ENCODE measurements at regions not wholly inside any gene's neighbourhood (a gene's known extent, or its start where the extent isn't known, plus 50 kb on each side); places are given as distances from the start of the nearest gene placed in this dataset.

DNA sequence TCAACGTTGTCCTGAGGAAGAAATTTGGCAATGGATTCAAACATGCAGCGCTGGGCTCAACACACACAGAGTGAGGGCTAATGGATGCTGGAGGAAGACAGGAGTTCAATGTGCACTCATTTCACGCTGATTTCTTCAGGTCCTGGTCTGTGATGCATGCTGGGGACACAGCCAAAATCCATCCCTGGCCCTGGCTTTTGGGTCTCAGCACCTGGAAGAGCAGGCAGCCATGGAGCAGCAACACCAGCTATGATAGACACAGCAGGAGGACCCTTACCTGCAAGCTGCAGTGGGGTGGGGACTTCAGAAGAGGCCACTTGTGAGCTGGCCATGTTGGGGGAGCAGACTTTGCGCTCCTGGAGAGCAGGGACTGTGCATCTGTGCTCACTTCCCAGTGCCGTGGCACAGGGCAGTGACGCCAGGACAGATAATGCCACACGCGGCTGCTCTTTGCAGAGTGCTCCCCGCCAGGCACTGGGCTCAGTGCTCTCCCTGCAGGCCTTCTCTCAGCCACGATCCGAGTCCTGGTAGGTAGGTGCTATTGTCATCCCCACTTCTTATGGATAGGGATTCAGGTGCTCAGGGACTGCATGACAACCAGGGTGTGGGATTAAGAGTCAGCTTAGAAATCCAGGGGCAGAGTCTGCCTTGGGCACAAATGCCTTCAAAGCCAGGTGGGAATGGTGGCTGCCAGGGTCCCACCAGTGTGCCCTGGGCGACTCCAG lies 138.8 kb upstream of the UNC5B start:
- DNase-seq = no peak

DNA sequence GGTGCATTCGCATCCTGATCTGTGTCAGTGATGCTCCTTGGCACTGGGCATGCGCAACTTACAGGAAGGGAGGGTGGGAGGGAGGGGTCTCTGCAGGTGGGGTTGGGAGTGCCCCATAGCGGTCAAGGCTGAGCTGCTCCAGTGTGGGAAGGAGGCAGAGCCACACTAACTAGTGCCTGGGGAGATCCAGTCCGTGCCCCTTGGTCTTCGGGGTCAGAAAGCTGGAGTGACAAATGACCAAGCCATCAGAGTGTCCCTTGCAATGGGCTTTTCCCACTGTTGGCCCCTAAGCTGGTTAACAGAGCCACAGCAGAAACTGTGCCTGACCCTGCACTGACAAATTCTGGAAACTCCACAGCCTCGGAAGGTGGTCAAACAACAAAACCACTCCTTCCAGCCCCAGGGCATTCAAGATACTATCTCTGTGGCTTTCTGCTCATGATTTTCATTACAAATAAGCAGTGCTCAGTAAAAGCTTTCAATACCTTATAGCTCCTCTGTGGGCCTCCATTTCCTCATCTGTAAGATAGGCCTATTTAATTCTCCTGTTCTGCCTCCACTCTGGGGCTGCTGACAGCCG lies 138.1 kb upstream of the UNC5B start:
- DNase-seq = no peak

DNA sequence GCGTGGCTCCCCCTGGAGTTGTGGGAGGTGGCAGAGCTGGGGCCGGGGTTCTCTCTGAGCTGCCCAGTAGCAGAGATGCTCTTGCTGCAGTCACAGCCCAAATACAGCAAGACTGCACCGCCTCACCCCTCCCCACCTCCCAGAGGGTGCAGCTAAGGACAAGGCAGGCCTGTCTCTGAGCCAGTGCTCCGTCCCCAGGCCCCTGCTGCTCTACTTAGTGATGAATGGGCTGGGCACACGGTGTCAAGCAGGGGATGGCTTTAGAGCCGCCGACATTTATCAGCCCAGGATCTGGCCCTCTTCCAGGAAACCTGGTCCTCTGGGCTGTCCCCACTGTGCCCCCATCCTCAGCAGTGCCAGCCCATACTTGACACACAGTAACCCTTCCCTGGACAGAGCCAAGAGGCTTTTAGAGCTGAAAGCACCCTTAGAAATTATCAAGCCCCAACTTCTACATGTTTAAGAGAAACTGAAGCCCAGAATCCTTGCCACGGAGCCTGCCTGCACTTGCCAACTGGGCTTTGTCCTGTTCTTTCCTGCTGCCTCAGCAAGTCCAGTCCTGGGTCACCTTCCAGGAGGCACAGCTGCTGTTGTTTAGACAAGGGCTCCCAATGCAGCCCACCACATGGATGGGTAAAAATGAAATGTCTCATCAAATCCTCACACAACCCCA lies 137.1 kb upstream of the UNC5B start:
- no peak for DNase-seq

DNA sequence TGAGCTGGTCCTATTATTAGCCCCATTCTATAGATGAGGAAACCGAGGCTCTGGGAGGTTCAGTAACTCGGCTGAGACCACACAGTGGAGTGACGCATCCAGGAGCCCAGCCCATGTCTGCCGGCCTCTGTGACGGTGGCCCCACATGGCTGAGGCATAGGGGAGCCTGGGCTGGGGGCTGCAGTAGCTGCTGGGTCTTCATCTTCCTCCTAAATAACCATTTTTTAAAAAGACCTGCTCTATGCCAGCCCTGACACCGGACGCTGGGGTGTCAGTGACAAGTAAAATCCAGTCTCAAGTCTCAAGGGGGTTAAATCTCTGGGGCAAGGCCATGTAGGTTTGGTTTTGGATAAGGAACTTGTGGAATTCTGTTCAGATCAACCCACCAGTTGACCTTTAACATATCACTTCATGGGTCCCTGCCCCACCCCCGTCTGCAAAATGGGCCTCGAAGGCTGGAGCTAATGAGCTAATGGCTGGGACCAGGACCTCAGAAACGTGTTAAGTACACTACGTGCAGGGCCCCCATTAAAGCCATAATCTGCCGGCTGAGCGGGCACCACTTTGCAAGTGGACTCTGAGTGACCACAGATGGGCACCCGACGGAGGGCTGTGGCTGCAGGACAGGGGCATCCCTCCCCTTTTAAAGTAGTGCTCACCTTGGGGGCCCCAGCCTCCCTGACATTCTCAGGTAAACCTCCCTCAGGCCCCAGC lies 136.5 kb upstream of the UNC5B start:
- DNase-seq = no peak

DNA sequence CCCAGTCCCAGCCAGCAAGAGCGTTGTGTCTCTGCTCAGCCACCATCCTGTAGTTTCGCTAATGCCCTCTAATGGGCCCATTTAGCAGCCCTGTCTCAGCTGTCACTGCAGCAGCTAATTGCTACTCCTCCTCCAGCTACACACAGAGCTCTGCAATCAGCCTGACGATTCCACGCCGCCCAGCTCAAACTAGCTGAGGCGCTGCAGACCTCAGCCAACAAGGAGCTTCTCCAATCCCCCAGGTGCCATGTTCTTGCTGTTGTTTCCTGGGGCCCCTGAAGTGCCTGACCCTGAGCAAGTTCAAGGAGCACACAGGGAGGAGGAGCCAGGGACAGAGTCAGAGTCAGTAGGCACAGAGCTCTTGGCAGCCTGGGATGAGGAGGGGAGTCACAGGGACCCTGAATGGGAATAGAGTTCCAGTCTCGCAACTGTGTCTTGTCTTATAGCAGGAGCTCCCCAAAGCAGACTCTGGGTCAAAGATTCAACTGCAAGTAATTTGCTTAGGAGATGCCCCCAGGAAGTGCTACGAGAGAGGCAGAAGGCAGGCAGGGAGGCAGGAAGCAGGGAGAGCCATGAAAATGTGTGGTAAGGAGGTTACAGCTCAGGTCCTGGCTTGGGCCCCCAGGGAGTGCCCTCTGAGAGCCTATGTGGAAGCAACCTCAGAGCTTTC lies 135.8 kb upstream of the UNC5B start:
- no peak for DNase-seq

DNA sequence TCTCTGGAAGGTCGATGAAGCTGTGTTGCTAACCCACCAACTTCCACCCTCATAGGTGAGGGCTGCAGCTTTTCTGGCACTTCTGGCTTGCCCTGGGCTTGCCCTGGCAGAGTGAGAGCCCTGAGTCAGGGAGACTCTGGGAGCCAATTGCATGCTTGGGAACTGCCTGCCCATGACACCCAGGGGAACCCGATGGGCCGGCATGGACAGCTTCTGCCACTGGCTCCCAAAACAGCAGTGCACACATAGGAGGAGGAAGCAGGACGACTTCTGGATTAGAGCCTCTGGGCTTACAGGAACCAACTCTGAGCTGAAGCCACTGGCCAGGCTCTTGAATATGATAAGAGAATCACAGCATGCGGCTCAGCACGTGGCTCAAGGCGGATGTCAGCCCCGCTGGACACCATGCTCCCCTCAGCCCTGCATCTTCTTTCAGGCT lies 135.2 kb upstream of the UNC5B start:
- DNase-seq = no peak

DNA sequence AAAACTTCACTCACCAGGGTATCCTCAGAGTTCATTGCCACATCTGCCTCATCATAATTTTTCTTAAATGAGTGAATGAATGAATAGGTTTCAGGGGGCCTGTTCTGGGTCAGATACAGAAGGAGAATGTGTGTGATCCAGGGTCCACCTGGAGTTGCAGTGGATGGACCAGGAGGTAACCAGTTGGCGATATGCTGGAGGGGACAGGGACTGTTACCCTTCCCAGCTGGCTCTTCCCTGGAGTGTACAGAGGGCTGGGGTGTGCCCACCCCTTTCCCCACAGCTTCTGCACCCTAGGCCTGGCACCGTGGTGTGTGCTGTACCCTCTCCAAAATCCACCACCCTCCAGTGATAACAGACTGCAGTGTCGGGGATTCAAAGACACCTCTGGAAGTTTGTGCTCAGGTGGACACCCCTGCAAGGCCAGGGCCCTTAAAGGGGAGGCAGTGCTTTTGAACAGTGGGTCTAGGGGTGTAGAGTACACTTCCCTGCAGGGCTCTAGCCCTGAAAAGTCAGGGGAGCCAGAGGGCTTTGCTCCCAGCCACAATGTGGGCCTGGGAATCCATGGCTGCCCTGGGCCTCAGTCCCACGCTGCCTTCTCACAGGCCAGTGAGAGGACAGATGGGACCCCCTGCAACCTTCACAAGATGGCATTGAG lies 134.4 kb upstream of the UNC5B start:
- DNase-seq = no peak

DNA sequence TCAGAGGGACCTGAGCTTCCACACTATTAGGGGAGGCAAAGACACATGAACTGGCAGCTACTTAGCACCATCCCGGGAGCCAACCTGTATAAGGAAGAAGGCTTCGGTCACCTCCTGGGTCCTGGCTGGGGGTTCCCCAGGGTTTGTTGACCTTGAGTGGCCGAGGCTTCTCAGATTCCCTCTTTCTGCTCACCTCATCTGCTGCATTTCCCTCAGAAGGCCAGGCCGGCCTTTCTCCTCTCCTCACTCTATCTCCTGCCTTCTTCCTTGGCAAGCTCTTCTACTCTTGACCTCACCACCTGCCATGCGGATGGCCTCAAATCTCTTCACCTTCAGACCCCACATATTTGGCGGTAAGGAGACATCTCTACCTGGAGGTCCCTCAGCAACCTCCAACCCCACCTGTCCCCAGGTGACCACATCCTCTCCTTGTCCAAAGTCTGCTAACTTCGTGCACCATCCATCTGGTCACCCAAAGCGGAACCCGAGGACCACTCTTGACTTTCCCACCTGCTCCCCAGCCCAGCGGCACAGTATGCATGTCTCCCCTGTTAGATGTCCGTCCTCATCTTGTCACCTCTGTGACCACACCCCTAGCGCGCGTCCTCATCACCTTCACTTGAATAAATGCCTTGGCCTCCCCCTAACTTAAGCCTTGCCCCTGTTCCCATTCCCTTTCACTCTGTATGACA lies 133.8 kb upstream of the UNC5B start:
- no peak for DNase-seq

DNA sequence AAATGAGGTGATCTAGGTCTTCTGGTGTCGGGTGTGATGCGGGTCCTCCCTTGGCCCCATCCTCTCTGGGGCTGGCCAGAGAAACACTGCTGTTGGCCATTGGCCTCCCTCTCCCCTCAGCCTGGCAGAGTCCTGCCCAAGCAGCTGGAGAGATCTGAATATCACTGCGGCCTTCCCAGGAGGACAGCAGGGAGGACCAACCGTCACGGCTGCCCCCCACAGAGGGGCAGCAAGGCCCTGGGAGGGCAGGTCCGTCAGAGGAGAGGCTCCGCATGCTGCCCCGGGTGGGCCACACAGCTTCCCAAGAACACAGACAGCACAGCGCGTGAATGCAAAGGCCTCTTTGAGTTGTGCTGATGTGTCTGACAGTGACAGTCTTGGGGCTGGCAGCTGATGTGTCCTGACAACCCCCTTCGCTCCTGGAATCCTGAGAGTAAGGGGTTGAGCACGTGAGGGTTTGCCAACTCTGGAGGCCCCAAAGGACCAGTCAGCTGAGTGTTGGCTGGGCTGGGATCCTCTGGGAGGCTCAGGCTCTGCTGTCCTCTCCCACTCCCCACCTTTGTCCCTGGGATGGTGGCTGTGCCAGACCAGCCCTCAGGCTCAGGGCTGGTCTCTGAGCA lies 132.5 kb upstream of the UNC5B start:
- DNase-seq = no peak

DNA sequence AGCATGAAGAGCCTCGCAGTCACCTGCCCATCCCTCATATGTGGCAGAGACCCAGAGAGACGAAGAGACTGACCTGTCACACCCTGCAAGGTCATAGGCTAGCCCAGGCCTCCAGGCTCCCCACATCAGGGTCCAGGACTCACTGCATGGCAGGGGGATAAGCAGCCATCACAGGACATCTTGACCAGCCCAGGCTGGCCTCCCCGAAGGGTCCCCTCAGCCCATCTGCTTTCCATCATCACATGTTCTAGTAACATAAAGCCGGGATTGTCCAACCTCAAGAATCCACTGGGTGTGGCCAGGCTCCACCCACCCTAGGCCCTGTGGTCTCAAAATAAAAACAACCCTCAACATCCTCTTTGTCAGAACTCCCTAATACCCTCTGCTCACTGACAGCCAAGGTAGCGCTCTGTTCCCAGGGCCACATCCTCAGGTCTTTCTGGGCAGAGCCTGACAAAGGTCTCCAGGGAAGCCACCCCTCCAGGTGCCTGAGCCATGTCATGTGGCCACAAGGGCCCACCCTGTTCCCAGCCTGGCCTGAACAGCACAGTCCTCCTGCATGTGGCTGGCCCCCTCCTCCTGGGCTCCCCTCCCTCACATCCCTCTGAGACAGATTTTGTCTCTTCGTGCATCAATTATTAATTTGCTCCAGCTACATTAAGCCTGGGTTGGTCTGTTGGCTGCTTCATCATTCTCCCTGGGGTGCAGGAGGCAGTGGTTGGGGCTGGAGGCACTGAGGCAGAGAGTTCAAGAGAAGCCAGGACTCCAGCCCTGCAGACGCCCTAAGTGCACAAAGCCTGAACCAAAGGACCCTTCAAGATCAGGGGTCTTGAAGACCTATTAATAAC lies 131.8 kb upstream of the UNC5B start:
- DNase-seq = no peak

DNA sequence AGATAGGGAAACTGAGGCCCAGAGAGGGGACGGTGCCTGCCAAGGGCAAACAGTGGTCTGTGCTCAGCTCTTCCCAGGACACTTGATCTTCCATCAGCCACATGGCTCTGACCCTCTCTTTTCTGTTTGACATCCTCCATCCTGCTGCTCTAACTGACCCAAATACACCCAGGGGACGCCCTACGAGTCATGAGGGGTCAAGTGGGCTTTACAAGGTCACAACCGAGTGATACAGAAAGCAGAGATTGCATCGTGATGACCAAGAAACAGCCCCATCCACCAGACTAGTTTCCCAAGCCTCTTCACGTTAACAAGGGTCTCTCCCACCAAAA lies 131.2 kb upstream of the UNC5B start:
- no peak for DNase-seq

DNA sequence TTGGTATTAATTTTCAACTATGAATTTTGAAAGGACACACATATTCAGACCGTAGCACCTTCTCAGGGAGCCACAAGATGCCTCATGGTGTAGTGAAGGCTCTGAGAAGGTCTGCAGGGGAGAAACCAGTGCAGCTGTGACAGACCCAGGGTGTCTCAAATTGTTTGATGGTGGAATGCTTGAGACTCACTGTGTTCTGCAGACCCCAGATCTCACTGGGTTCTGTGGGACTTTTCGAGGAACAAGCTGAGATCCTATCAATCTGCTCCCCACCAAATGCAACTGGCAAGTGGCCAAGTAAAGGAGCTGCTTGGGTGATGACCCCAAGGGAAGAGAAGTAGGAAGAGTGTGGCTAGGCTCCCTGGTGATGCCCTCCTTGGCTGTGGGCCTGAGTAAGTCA lies 130.5 kb upstream of the UNC5B start:
- DNase-seq = no peak

DNA sequence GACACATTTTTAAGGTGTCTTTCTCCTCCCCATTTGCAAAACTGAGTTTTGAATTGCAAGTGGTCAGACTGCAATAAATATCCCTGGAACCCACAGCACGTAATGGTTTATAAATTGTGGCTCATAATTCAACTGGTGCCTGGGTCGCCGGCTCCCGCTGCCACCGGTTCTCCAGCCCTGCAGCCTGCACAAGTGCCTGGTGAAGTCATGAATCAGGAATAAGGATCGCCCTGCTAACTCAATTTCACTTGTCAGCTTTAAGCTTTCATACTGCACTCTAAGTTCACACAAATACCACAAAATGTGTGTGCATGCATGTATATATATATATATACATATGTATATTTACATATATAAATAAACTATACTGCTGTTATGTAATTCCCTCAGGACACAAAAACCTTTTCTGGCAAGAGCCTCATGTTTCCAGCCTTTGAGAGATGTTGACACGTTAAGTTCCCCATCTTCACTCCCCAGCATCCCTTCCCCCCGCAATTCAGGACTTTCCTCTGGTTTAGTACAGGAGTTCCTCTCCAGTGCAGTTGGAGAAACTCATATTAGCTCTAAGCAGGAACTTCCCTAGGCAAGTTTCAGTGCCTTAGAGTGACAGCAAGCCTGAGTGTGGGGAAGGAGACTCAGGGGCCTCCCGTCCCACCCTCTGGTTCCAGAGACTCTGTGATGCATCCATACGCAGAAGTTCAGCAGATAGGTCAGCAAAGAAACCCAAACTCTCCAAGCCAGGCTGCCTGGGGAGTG lies 129.2 kb upstream of the UNC5B start:
- DNase-seq = no peak

DNA sequence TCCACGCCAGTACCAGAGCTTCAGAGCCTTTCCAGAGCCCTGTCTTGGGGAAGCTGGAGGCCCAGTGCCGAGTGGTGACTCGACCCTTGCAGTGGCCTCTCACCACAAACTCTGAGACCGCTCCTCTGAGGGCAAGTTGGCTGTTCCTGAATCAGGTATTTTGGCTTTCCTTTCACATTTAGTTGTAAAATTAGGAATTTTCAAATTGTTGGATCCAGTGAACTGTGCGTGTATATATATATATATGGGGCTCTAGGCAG lies 128.7 kb upstream of the UNC5B start:
- no peak for DNase-seq

DNA sequence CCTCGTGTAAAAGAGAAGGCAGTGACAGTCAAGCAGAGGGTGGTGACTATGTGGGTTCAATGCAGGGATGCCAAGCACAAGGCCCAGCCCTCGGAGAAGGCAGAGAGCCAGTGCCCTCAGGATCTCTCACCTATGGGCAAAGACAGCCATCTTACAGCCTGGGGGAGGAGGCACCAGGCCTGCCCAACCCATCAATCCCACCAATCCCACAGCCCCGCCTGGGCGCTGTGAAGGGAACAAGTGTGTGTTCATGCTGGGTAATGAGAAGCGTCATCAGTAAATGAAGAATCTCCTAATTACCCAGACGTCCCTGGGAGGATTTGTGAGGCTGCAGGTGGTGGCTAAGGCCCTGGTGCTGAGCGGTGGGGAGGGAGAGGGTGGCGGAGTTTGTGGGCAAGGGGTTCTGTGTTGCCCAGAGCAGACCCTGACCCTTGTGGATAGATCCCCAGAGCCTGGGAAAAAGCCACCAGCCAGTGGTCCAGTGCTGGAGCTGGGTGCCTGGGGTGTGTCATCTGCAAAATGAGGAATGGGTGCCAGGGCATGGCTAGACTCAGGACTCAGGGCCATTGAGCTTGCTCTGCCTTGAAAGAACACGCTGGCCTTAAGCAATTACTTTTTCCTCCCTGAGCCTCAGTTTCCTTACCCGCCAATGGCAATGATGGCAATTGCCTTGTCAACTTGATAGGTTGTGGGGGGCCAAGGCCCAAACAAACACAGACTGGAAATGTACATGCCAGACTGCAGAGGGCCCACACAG lies 128.1 kb upstream of the UNC5B start:
- DNase-seq = no peak

DNA sequence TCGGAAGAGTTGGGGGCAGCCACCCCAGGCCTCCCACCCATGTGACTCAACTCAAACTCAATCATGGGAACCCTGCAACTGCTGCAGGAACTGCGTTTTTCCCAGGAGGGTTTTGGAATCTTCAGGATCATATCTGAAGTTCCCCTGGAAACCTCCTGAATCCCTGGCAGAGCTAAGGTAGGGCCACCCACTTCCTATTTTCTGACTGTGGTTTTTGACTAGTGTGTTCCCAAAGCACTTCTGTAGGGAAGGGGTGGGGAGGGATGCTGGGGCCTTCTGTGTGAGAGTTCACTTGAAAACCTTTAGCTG lies 127.6 kb upstream of the UNC5B start:
- DNase-seq = no peak

DNA sequence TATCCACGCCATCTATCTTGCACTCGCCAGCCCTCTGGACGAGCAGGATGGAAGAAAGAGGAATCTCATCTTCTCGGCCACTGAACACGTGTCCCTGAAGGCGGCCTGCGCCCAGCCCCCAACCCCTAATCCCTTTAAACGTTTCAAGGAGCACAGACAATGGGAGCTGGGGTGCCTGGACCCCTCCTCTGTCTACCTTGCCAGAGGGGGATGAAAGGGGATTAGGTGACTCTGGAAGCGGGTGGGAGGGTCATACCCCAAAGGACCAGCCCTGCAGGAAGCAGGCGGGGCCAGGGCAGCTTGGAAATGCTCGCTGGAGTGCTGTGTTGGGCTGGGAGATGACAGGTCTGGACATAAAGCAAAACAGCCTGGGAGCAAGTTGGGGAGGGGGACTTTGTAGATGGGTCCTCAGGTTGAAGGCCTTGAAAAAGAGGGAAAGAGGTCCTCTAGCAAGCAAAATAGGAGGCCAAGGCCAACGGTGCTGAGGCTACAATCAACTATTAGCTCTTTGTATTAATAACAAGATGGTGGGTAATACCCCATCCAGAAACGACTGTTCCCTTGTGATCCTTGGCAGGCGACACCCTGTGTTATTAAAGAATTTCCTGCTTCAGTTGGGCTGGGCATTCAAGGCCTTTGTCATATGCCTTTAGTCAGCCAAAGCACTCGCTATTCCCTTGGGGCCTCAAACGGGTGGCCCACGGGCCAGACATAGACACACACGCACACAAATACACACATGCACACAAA lies 126.5 kb upstream of the UNC5B start:
- DNase-seq = no peak

DNA sequence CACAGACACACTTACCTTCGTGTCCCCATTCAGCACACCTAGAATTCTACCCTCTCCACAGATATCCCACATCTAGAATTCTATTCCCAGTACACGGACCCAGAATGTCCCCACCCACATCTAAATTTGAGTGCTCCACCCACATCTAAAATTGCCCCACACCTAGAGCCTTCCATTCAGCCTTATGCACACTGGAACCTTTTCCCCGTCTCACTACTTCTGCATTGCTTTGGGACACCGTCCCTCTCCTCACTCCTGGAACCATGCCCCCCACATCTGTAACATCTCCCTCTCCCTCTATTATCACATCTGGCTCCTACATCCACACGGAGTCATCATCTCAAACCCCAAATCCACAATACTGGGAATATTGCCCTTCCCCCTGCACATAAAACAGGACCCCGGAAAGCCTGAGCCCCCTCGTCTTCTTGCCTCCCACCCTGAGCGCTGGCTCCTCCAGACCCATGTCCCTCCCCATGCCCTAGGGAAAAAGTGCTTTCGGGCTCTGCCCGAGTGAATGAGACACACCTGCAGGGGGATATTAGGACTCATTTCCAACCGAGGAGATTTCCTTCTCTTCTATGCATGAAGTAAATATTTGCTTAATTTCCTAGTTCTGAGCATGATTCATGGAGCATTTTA lies 125.8 kb upstream of the UNC5B start:
- DNase-seq = no peak

Data from NCI-H510A treated with DMSO at 0.1 percent for 48 hours (cell line).